ENCODE measurements at regions not wholly inside any gene's neighbourhood (a gene's known extent, or its start where the extent isn't known, plus 50 kb on each side); places are given as distances from the start of the nearest gene placed in this dataset.

GRCh38 chr3:167116120-167116922 is 263.8 kb downstream of the ZBBX start:
- TF ChIP-seq, protein P1, sequence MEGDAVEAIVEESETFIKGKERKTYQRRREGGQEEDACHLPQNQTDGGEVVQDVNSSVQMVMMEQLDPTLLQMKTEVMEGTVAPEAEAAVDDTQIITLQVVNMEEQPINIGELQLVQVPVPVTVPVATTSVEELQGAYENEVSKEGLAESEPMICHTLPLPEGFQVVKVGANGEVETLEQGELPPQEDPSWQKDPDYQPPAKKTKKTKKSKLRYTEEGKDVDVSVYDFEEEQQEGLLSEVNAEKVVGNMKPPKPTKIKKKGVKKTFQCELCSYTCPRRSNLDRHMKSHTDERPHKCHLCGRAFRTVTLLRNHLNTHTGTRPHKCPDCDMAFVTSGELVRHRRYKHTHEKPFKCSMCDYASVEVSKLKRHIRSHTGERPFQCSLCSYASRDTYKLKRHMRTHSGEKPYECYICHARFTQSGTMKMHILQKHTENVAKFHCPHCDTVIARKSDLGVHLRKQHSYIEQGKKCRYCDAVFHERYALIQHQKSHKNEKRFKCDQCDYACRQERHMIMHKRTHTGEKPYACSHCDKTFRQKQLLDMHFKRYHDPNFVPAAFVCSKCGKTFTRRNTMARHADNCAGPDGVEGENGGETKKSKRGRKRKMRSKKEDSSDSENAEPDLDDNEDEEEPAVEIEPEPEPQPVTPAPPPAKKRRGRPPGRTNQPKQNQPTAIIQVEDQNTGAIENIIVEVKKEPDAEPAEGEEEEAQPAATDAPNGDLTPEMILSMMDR (conservative IDR thresholded peaks at IDR 0.05) = no peak
- no peak for TF ChIP-seq ZFX (IDR thresholded peaks at IDR 0.05)

Data from C4-2B (cell line).